Endothelial cell of umbilical vein (primary cell): ENCODE measurements at regions not wholly inside any gene's neighbourhood (a gene's known extent, or its start where the extent isn't known, plus 50 kb on each side); places are given as distances from the start of the nearest gene placed in this dataset.
"Not testable (repeated sequence)": the region's sequence is repeated elsewhere in the genome, so short reads cannot be mapped to it uniquely, and the experiment has no call there.

ENCODE experiments used
- BruUV-seq: library from RNA; stranded (reverse); fragments of 400-500 nt; replicated peaks from 2 replicates; lab custom pipeline; 2021; lab: Mats Ljungman, UMichigan
- CTCF ChIA-PET: fragments of 300-600, 350-600 bp; sonication (Branson Sonifier 250); formaldehyde crosslinking; loops from one replicate; lab custom pipeline; 2021; ENCODE audit warnings: antibody characterized with exemption, inconsistent platforms; lab: Charles Lee
- POLR2A ChIA-PET: fragments of 300-600, 350-600 bp; sonication (Branson Sonifier 250); formaldehyde crosslinking; loops from one replicate; lab custom pipeline; 2021; ENCODE audit warnings: antibody characterized with exemption, inconsistent platforms; lab: Charles Lee
- DNase-seq: peaks from one replicate; pipeline ENCODE4 v3.0.0-alpha.2; 2011; ENCODE audit warnings: low read depth, low spot score
- FAIRE-seq: peaks from 2 replicates; lab custom pipeline; 2011; peaks lifted over from hg19 to GRCh38; lab: Jason Lieb, UNC
- H2AFZ ChIP-seq: 2 replicates; pipeline ENCODE4 v1.6.0; 2012; ENCODE audit warnings: low read depth, low read length, control low read depth, inconsistent platforms
- H3K27ac ChIP-seq: 2 replicates; pipeline ENCODE4 v1.5.1; 2011; ENCODE audit warnings: low read depth, mild to moderate bottlenecking, control low read depth, low read length, moderate library complexity; ENCODE audit not compliant: insufficient read depth
- H3K27me3 ChIP-seq, 2 experiments: 2 replicates each; pipeline versions ENCODE4 v1.6.0 to v1.6.1; 2011; ENCODE audit warnings: low read length in 2 of 2, mixed read lengths in 1 of 2; ENCODE audit not compliant: control insufficient read depth in 2 of 2, insufficient read depth in 2 of 2
- H3K36me3 ChIP-seq, 2 experiments: 2 replicates in 1 of 2; 3 replicates in 1 of 2; pipeline ENCODE4 v1.5.1; 2011; ENCODE audit warnings: low read length in 2 of 2, mild to moderate bottlenecking in 1 of 2, moderate library complexity in 1 of 2; ENCODE audit not compliant: control insufficient read depth in 2 of 2, insufficient read depth in 2 of 2; ENCODE audit errors: extremely low read depth in 1 of 2
- H3K4me1 ChIP-seq: 3 replicates; pipeline ENCODE4 v1.5.1; 2011; ENCODE audit warnings: mild to moderate bottlenecking, low read length; ENCODE audit not compliant: control insufficient read depth, insufficient read depth; ENCODE audit errors: extremely low read depth
- H3K4me2 ChIP-seq: 2 replicates; pipeline ENCODE4 v1.6.1; 2011; ENCODE audit warnings: low read length, control low read depth, mixed read lengths; ENCODE audit not compliant: insufficient read depth
- H3K4me3 ChIP-seq, 3 experiments: fragments of 200-600 bp in 1 of 3; sonication (generic), shearing (Covaris generic) in 1 of 3; replicated peaks in 1 of 3; 2 replicates each; pipeline ENCODE4 v1.5.1; 2011 to 2016; ENCODE audit warnings: control low read depth in 3 of 3, low read length in 3 of 3, mild to moderate bottlenecking in 2 of 3, inconsistent platforms in 1 of 3, low read depth in 1 of 3, moderate library complexity in 1 of 3; ENCODE audit not compliant: insufficient read depth in 1 of 3
- H3K79me2 ChIP-seq: 2 replicates; pipeline ENCODE4 v1.6.0; 2012; ENCODE audit warnings: low read length, inconsistent platforms; ENCODE audit not compliant: control insufficient read depth, insufficient read depth
- H3K9ac ChIP-seq: replicated peaks from 2 replicates; pipeline ENCODE3; 2011; ENCODE audit warnings: low read length, control low read depth; ENCODE audit not compliant: insufficient read depth; ENCODE audit errors: extremely low read depth
- H3K9me1 ChIP-seq: replicated peaks from 3 replicates; pipeline ENCODE4 v1.6.0; 2011; ENCODE audit warnings: mild to moderate bottlenecking, low read length; ENCODE audit not compliant: control insufficient read depth, insufficient read depth; ENCODE audit errors: extremely low read depth
- H3K9me3 ChIP-seq: replicated peaks from 2 replicates; pipeline ENCODE4 v1.5.1; 2012; ENCODE audit warnings: low read length, inconsistent platforms; ENCODE audit not compliant: control insufficient read depth, insufficient read depth
- H4K20me1 ChIP-seq: replicated peaks from 2 replicates; pipeline ENCODE3; 2011; ENCODE audit warnings: mild to moderate bottlenecking, low read length; ENCODE audit not compliant: control insufficient read depth, insufficient read depth; ENCODE audit errors: extremely low read depth
- CTCF ChIP-seq, 2 donors: IDR thresholded peaks; 1 replicate in 1 of 2; 2 replicates in 1 of 2; pipeline ENCODE4 v1.5.1; 2011; ENCODE audit warnings: low read length in 2 of 2, mild to moderate bottlenecking in 2 of 2, moderate library complexity in 2 of 2, control low read depth in 1 of 2, inconsistent platforms in 1 of 2, low read depth in 1 of 2; ENCODE audit not compliant: insufficient read depth in 1 of 2; ENCODE audit errors: extremely low read depth in 1 of 2
- EZH2 ChIP-seq: IDR thresholded peaks from 2 replicates; pipeline ENCODE4 v1.6.1; 2012; ENCODE audit warnings: borderline replicate concordance, low read depth, mild to moderate bottlenecking, moderate library complexity, low read length, inconsistent platforms; ENCODE audit not compliant: severe bottlenecking
- JUN ChIP-seq: IDR thresholded peaks from 2 replicates; pipeline ENCODE4 v1.6.1; 2011; ENCODE audit warnings: borderline replicate concordance, low read depth; ENCODE audit not compliant: insufficient read length, insufficient read depth
- MAX ChIP-seq: IDR thresholded peaks from 2 replicates; pipeline ENCODE4 v1.6.1; 2011; ENCODE audit not compliant: insufficient read depth, insufficient read length
- MYC ChIP-seq: IDR thresholded peaks from one replicate; pipeline ENCODE4 v1.6.1; 2011; ENCODE audit warnings: mild to moderate bottlenecking, low read depth, low read length
- POLR2A ChIP-seq: IDR thresholded peaks from 2 replicates; pipeline ENCODE4 v1.6.1; 2012; ENCODE audit warnings: low read depth, mild to moderate bottlenecking, control low read depth, low read length
- POLR2AphosphoS5 ChIP-seq: IDR thresholded peaks from 2 replicates; pipeline ENCODE4 v1.6.1; 2012; ENCODE audit warnings: low read depth, mild to moderate bottlenecking, control low read depth, low read length, moderate library complexity; ENCODE audit not compliant: insufficient read depth
- dilution Hi-C: fragments of 300-500 bp; cut with MboI; formaldehyde crosslinking; loops from one replicate; pipeline ENCODE4 v1.15.0; 2019; ENCODE audit warnings: low sequenced_read_pairs; ENCODE audit not compliant: extremely low pct_ligation_motif_present
- intact Hi-C: fragments of 100-400 bp; cut with micrococcal nuclease; formaldehyde crosslinking; loops from one replicate; pipeline ENCODE4 v1.10.0; 2022

- H3K27me3 ChIP-seq: no peaks in the 10 kb centered on the region
- H3K4me3 ChIP-seq: no peak overlapping the region
- H3K9ac ChIP-seq: no peak overlapping the region
- H3K9me3 ChIP-seq: no peaks in the 10 kb centered on the region
- no peaks in the 10 kb centered on the region for H4K20me1 ChIP-seq
- H3K4me1 ChIP-seq: no peaks in the 10 kb centered on the region
- POLR2A ChIA-PET: no interaction called here
- CTCF ChIA-PET: interaction anchor here (0.7 to 1.3 kb wide), 2 partner anchors 10 to 63 kb away, joined by 3 read pairs; no protein-coding TSS in a partner anchor
- H3K36me3 ChIP-seq: no peaks in the 10 kb centered on the region
- no peak overlapping the region for H3K27ac ChIP-seq
- BruUV-seq: no TSS peak
- TF ChIP-seq POLR2AphosphoS5 (no peak), EZH2 (no peak), CTCF (IDR thresholded peaks at IDR 0.05; ENCODE audit: extremely low read depth in 1 of 2, insufficient read depth in 1 of 2, low read depth in 1 of 2, low read length in 2 of 2) (no peak), POLR2A (no peak)
- no peaks in the 10 kb centered on the region for H3K79me2 ChIP-seq
- no peak overlapping the region for H3K4me2 ChIP-seq
- DNase-seq: peak; percentile 36
- no peak for FAIRE-seq
- no peaks in the 10 kb centered on the region for H3K9me1 ChIP-seq
- intact Hi-C loops: no loop called here
- dilution Hi-C loops: no loop called here
- H2AFZ ChIP-seq: no peak overlapping the region
Measured at GRCh38 chr3:181486141-181486885, 225.4 kb upstream of the SOX2 start.

GRCh38 chr3:181484026-181484425, 227.7 kb upstream of the SOX2 start:
- no peak overlapping the region for H3K27ac ChIP-seq
- BruUV-seq: no TSS peak
- no peak overlapping the region for H3K9ac ChIP-seq
- dilution Hi-C loops (no loop called here), intact Hi-C loops (no loop called here)
- CTCF ChIA-PET: no interaction called here
- TF ChIP-seq POLR2AphosphoS5 (no peak), JUN (no peak), MAX (no peak), POLR2A (no peak), MYC (no peak)
- no peak for FAIRE-seq
- H4K20me1 ChIP-seq: no peaks in the 10 kb centered on the region
- POLR2A ChIA-PET: no interaction called here
- H3K36me3 ChIP-seq: no peaks in the 10 kb centered on the region
- no peaks in the 10 kb centered on the region for H3K27me3 ChIP-seq
- no peaks in the 10 kb centered on the region for H3K79me2 ChIP-seq
- no peaks in the 10 kb centered on the region for H3K9me3 ChIP-seq
- no peaks in the 10 kb centered on the region for H3K9me1 ChIP-seq
- H3K4me1 ChIP-seq: no peaks in the 10 kb centered on the region
- no peak for DNase-seq
- no peak overlapping the region for H3K4me3 ChIP-seq
- no peak overlapping the region for H3K4me2 ChIP-seq
- H2AFZ ChIP-seq: no peak overlapping the region

- H3K27me3 ChIP-seq, FAIRE-seq, H3K9me1 ChIP-seq, H3K36me3 ChIP-seq, H3K9ac ChIP-seq, BruUV-seq, H3K27ac ChIP-seq, DNase-seq, H3K4me3 ChIP-seq, H3K79me2 ChIP-seq, H3K9me3 ChIP-seq, dilution Hi-C loops, intact Hi-C loops, H4K20me1 ChIP-seq, H3K4me1 ChIP-seq, H2AFZ ChIP-seq, H3K4me2 ChIP-seq, CTCF ChIA-PET: not testable (repeated sequence)
- POLR2A ChIA-PET: interaction anchor here (0.6 kb wide), 1 partner anchor 175 kb away, joined by 3 read pairs; no protein-coding TSS in a partner anchor
Measured at GRCh38 chr3:181475146-181475545, 236.6 kb upstream of the SOX2 start.
